ENCODE measurements at regions not wholly inside any gene's neighbourhood (a gene's known extent, or its start where the extent isn't known, plus 50 kb on each side); places are given as distances from the start of the nearest gene placed in this dataset.
"Not testable (repeated sequence)": the region's sequence is repeated elsewhere in the genome, so short reads cannot be mapped to it uniquely, and the experiment has no call there.

- intact Hi-C loops (cut with micrococcal nuclease); H2AFZ ChIP-seq (replicated peaks; ENCODE audit: low read length, poor library complexity); H3K79me1 ChIP-seq (ENCODE audit: low read depth in 1 of 2, low read length in 2 of 2); POLR2A ChIA-PET (ENCODE audit: unreplicated experiment); in situ Hi-C loops (cut with MboI; ENCODE audit: low sequenced_read_pairs); H3K4me1 ChIP-seq (ENCODE audit: control insufficient read depth, insufficient read depth, low read length); H3K27ac ChIP-seq (ENCODE audit: insufficient read depth, low read length); H4K8ac ChIP-seq (ENCODE audit: low read depth in 2 of 2, low read length in 2 of 2); dilution Hi-C loops (cut with HindIII; ENCODE audit: low sequenced_read_pairs, unreplicated experiment); H3K18ac ChIP-seq (ENCODE audit: low read depth, low read length); CTCF ChIA-PET; H3K9me1 ChIP-seq (ENCODE audit: insufficient read depth, low read length); H3K4me2 ChIP-seq (ENCODE audit: low read depth, low read length); H3K14ac ChIP-seq (replicated peaks; ENCODE audit: low read depth, low read length); H3K23ac ChIP-seq (ENCODE audit: low read depth, low read length); ATAC-seq (ENCODE audit: low read depth); BruUV-seq (replicated peaks); DNase-seq; H3K9ac ChIP-seq (ENCODE audit: low read depth, low read length); H3K56ac ChIP-seq (ENCODE audit: extremely low read depth, insufficient read depth, low read length); H3K4me3 ChIP-seq (ENCODE audit: insufficient read depth, low read depth, low read length); H4K91ac ChIP-seq (ENCODE audit: insufficient read depth, low read depth, low read length); H4K5ac ChIP-seq (ENCODE audit: low read depth, low read length); H2AK5ac ChIP-seq (ENCODE audit: low read depth, low read length); H3K27me3 ChIP-seq (ENCODE audit: control insufficient read depth, insufficient read depth, low read length); H2BK20ac ChIP-seq (ENCODE audit: low read depth, low read length); H2BK120ac ChIP-seq (ENCODE audit: low read depth, low read length); H3K4ac ChIP-seq (ENCODE audit: low read depth, low read length); H4K20me1 ChIP-seq (ENCODE audit: insufficient read depth, low read length); H2BK5ac ChIP-seq (ENCODE audit: low read depth, low read length, poor library complexity, severe bottlenecking); H3K36me3 ChIP-seq (ENCODE audit: control insufficient read depth, insufficient read depth, low read length); H2AK9ac ChIP-seq (replicated peaks; ENCODE audit: low read depth, low read length, poor library complexity); H2BK15ac ChIP-seq (ENCODE audit: low read depth, low read length): not testable (repeated sequence)
- WGBS, 2 experiments (ENCODE audit: extremely low coverage in 2 of 2, insufficient read length in 1 of 2), result 87% methylated on average over 9 of the region's 26 CpGs; no CpG with 5 or more reads in 1 of the 2 experiments
- H3K9me3 ChIP-seq (ENCODE audit: control insufficient read depth, insufficient read depth, low read length), result peaks cover 13% of the 10 kb centered on the region
These were observed 554.2 kb downstream of the GABRG2 start for GRCh38 chr5:162621726-162622263.

Measured in IMR-90 (cell line).